OCI-LY7 (cell line): ENCODE measurements at regions not wholly inside any gene's neighbourhood (a gene's known extent, or its start where the extent isn't known, plus 50 kb on each side); places are given as distances from the start of the nearest gene placed in this dataset.

ENCODE experiments used
- BruUV-seq: library from RNA; stranded (reverse); fragments of 400-500 nt; replicated peaks from 2 replicates; lab custom pipeline; 2021; lab: Mats Ljungman, UMichigan
- CTCF ChIA-PET: fragments of 300-600 bp; sonication (Branson Sonifier 250); formaldehyde crosslinking; loops from one replicate; lab custom pipeline; 2022; ENCODE audit warnings: antibody characterized with exemption; ENCODE audit not compliant: unreplicated experiment; lab: Charles Lee
- POLR2A ChIA-PET: fragments of 300-600 bp; sonication (Branson Sonifier 250); formaldehyde crosslinking; loops from one replicate; lab custom pipeline; 2022; ENCODE audit warnings: antibody characterized with exemption; lab: Charles Lee
- DNase-seq: peaks from one replicate; pipeline ENCODE4 v3.0.0-alpha.2; 2015; ENCODE audit warnings: low spot score
- H2AFZ ChIP-seq: fragments of 200-600 bp; sonication (generic), shearing (Covaris generic); 2 replicates; pipeline ENCODE4 v1.6.1; 2014; ENCODE audit warnings: mild to moderate bottlenecking, antibody characterized with exemption, low read length, moderate library complexity
- H3K27ac ChIP-seq: fragments of 200-600 bp; sonication (generic); 2 replicates; pipeline ENCODE4 v1.5.1; 2014; ENCODE audit warnings: mixed run types, low read depth, mild to moderate bottlenecking, moderate library complexity, low read length, inconsistent platforms; ENCODE audit not compliant: poor library complexity, severe bottlenecking
- H3K36me3 ChIP-seq: fragments of 200-600 bp; sonication (generic); 2 replicates; pipeline ENCODE4 v1.6.1; 2014; ENCODE audit warnings: mild to moderate bottlenecking, antibody characterized with exemption, low read length, moderate library complexity, mixed read lengths; ENCODE audit not compliant: insufficient read depth
- H3K4me1 ChIP-seq: fragments of 200-600 bp; sonication (generic); 2 replicates; pipeline ENCODE4 v1.5.1; 2014; ENCODE audit warnings: mild to moderate bottlenecking, low read length; ENCODE audit not compliant: insufficient read depth, poor library complexity, severe bottlenecking
- H3K4me2 ChIP-seq: fragments of 200-600 bp; sonication (generic); 2 replicates; pipeline ENCODE4 v1.6.1; 2014; ENCODE audit warnings: mild to moderate bottlenecking, low read length
- H3K4me3 ChIP-seq: fragments of 200-600 bp; sonication (generic); 2 replicates; pipeline ENCODE4 v1.5.1; 2014; ENCODE audit warnings: mild to moderate bottlenecking, low read depth, low read length; ENCODE audit not compliant: poor library complexity, severe bottlenecking
- H3K79me2 ChIP-seq: fragments of 200-600 bp; sonication (generic); 2 replicates; pipeline ENCODE4 v1.6.1; 2016; ENCODE audit warnings: low read depth, mild to moderate bottlenecking, low read length, moderate library complexity, mixed read lengths; ENCODE audit not compliant: insufficient read depth
- H3K9me2 ChIP-seq: fragments of 200-600 bp; sonication (generic); 2 replicates; pipeline ENCODE4 v1.6.1; 2016; ENCODE audit warnings: mild to moderate bottlenecking, low read length, mixed read lengths; ENCODE audit not compliant: insufficient read depth
- H3K9me3 ChIP-seq: fragments of 200-600 bp; sonication (generic); 2 replicates; pipeline ENCODE4 v1.6.1; 2014; ENCODE audit warnings: mild to moderate bottlenecking, mixed run types, low read length, mixed read lengths
- H4K20me1 ChIP-seq: fragments of 200-600 bp; sonication (generic); 2 replicates; pipeline ENCODE4 v1.6.1; 2014; ENCODE audit warnings: mild to moderate bottlenecking, antibody characterized with exemption, low read length, moderate library complexity, mixed read lengths; ENCODE audit not compliant: insufficient read depth
- CTCF ChIP-seq: fragments of 200-600 bp; sonication (generic); conservative IDR thresholded peaks from 2 replicates; pipeline ENCODE4 v1.5.1; 2014; ENCODE audit warnings: mild to moderate bottlenecking, antibody characterized with exemption, low read length, moderate library complexity, mixed read lengths
- EZH2phosphoT487 ChIP-seq: fragments of 200-600 bp; sonication (generic); IDR thresholded peaks from 2 replicates; pipeline ENCODE4 v1.6.1; 2018; ENCODE audit warnings: low read depth, borderline replicate concordance, mild to moderate bottlenecking, mixed run types, antibody characterized with exemption, low read length, moderate library complexity, mixed read lengths
- intact Hi-C: fragments of 100-400 bp; cut with micrococcal nuclease; formaldehyde crosslinking; loops from one replicate; pipeline ENCODE4 v1.10.0; 2022; ENCODE audit not compliant: unreplicated experiment

- TF ChIP-seq CTCF (no peak), EZH2phosphoT487 (no peak)
- Histone ChIP-seq H2AFZ (no peak overlapping the region), H3K4me3 (no peak overlapping the region), H3K4me1 (no peaks in the 10 kb centered on the region), H3K27ac (no peak overlapping the region), H3K9me2 (no peaks in the 10 kb centered on the region), H3K4me2 (no peak overlapping the region), H3K9me3 (no peaks in the 10 kb centered on the region), H3K36me3 (no peaks in the 10 kb centered on the region), H4K20me1 (no peaks in the 10 kb centered on the region), H3K79me2 (no peaks in the 10 kb centered on the region)
- ChIA-PET CTCF (no interaction called here), POLR2A (no interaction called here)
- DNase-seq, result no peak
- intact Hi-C loops, result no loop called here
- no TSS peak for BruUV-seq
Observed at GRCh38 chr11:129733981-129734380, 81.7 kb upstream of the TMEM45B start.

GRCh38 chr11:129734654-129735053 is 81.0 kb upstream of the TMEM45B start:
- Histone ChIP-seq H3K4me1 (no peaks in the 10 kb centered on the region), H2AFZ (no peak overlapping the region), H4K20me1 (no peaks in the 10 kb centered on the region), H3K4me2 (no peak overlapping the region), H3K36me3 (no peaks in the 10 kb centered on the region), H3K79me2 (no peaks in the 10 kb centered on the region), H3K4me3 (no peak overlapping the region), H3K9me3 (no peaks in the 10 kb centered on the region), H3K27ac (no peak overlapping the region), H3K9me2 (no peaks in the 10 kb centered on the region)
- ChIA-PET CTCF (no interaction called here), POLR2A (no interaction called here)
- intact Hi-C loops, result no loop called here
- no TSS peak for BruUV-seq
- no peak for TF ChIP-seq CTCF
- no peak for TF ChIP-seq EZH2phosphoT487
- DNase-seq, result no peak

GRCh38 chr11:129737831-129738230 is 77.8 kb upstream of the TMEM45B start:
- no peaks in the 10 kb centered on the region for H4K20me1 ChIP-seq
- H3K9me2 ChIP-seq, result no peaks in the 10 kb centered on the region
- BruUV-seq, result no TSS peak
- no peak overlapping the region for H2AFZ ChIP-seq
- ChIA-PET POLR2A (no interaction called here), CTCF (no interaction called here)
- H3K9me3 ChIP-seq, result no peaks in the 10 kb centered on the region
- no peaks in the 10 kb centered on the region for H3K79me2 ChIP-seq
- H3K36me3 ChIP-seq, result no peaks in the 10 kb centered on the region
- no peak overlapping the region for H3K4me2 ChIP-seq
- intact Hi-C loops, result no loop called here
- no peak for DNase-seq
- no peak for TF ChIP-seq EZH2phosphoT487
- no peak for TF ChIP-seq CTCF
- H3K27ac ChIP-seq, result no peak overlapping the region
- no peaks in the 10 kb centered on the region for H3K4me1 ChIP-seq
- H3K4me3 ChIP-seq, result no peak overlapping the region
